Putamen (tissue), 1 donor: ENCODE measurements at regions not wholly inside any gene's neighbourhood (a gene's known extent, or its start where the extent isn't known, plus 50 kb on each side); places are given as distances from the start of the nearest gene placed in this dataset.
"Not testable (repeated sequence)": the region's sequence is repeated elsewhere in the genome, so short reads cannot be mapped to it uniquely, and the experiment has no call there.

Source experiments
- DNase-seq: peaks from one replicate; pipeline ENCODE4 v3.0.0-alpha.2; 2016; ENCODE audit warnings: low spot score

- no peak for DNase-seq
These were observed 78.2 kb upstream of the TRPM1 start for GRCh38 chr15:31179693-31180092.

DNA sequence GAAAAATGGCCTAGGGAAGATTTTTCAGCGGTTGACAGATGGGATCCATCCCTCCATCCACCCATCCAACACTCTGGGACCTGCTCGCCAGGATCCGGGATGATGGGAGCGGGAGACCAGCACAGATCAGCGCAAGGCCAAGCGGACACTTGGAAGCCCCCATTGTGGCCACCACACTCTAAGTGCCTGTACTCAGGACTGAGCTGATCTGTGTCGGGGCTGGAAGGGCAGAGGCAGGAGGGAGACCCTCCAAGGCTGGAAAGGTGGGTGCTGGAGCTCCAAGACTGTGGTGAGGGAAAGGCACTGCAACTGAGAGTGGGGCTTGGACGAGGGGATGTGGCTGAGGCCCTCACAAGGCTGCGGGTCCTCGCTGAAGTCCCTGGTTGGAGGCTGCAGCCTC is 91.8 kb upstream of the TRPM1 start:
- DNase-seq, result no peak

GRCh38 chr15:31195871-31196270 is 94.3 kb upstream of the TRPM1 start:
- no peak for DNase-seq

DNA sequence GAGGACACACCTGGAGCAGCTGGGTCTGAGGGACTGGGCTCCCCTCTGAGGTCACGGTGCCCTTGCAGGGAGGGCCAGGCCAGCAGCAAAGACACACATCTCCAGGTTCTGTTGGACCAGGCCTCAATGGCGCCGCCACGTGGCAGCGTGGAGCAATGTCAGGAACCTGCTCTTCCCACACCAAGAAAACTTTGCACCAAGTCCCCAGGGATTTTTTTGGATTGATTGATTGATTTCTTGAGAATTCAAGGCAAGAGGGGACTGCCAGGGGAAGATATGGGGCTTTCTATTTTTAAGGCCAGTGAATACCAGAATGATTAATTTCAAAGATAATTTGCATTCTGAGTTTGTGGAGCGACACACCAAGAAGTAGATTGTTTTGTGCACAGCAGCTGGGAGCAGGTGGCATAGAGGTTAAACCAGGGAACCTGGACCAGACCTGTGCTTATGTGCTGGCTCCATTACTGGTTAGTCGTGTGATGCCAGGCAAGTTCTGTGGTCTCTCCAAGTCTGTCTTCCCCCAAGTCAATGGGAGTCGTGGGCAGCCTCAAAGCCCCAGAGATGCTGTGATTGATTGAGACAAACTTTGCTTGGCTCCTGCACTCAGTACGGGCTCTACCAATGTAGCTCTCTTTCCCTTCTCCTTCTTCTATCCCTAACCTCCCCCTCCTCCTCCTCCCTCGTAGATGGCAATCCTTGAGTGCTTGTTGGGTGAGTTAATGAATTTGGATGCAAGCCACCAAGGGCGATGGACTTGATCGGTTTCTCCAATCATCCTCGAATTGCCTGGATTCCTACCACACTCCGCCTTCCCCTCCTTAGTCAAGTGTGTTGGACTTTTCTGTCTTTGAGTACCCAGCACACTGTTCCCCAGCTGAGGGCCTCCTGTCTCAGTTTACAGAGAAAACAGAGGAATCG is 96.2 kb upstream of the TRPM1 start:
- no peak for DNase-seq

GRCh38 chr15:31200735-31201151 is 99.2 kb upstream of the TRPM1 start:
- DNase-seq, result no peak

DNA sequence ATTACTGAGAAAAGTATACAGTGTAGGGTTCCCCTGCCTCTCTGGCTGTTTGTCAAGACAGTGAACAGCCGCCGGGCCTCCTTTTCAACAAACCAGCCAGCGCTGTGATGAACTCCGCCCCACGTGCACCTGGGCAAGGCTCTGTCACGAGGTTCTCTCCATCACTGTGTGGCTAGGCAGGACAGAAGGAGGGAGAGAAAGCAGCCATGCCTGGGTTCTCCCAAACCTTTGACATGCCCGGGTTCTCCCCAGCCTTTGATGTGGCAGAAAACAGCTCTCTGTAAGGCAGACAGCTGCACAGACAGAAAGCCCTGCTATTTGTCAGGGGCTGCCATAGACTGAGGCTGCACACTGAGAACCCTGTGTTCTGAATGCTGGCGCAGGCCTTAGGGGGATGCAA is 101.4 kb upstream of the TRPM1 start:
- DNase-seq, result no peak

GRCh38 chr15:31203999-31204398 is 102.5 kb upstream of the TRPM1 start:
- DNase-seq, result no peak

- no peak for DNase-seq
These were observed 105.1 kb upstream of the TRPM1 start for GRCh38 chr15:31206386-31207181.

DNA sequence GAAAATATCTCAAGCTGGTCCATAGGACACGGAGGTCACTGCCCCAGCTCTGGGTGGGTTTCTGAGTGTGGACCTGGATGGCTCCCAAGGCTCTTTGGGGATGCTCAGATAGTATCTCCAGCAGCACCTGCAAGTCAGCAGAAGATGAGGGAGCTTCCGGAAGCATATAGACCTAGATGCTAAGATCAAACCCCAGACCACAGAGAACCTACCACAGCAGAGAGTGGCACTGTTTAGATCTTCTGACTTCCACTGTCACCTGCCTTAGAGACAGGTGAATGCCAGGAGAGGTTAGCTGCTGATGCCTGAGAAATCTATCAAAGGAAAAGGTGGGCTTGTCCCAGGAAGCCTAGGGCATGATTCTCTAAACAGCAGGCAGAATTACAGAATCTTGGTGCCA is 105.7 kb upstream of the TRPM1 start:
- DNase-seq, result no peak

GRCh38 chr15:31207861-31208260 is 106.3 kb upstream of the TRPM1 start:
- not testable (repeated sequence) for DNase-seq

DNA sequence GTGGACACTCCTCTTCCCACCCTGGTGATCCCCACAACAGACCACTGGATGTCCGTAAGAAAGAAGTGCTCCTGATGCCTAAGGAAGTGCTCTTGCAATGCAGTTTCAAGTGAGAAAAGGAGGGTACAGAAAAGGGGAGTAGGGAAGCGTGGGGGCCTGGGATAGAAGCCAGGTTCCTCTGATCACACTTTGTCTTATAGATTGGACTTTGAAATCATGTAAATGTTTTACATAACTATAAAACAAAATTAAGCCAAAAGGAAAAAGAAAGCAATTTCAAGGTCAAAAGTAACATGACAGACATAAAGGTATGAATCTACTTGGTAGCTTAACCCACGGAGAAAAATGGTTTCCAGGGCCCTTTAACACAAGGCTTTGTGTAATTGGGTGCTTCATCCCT is 107.3 kb upstream of the TRPM1 start:
- DNase-seq, result no peak

GRCh38 chr15:31211353-31211752 is 109.8 kb upstream of the TRPM1 start:
- DNase-seq, result no peak

DNA sequence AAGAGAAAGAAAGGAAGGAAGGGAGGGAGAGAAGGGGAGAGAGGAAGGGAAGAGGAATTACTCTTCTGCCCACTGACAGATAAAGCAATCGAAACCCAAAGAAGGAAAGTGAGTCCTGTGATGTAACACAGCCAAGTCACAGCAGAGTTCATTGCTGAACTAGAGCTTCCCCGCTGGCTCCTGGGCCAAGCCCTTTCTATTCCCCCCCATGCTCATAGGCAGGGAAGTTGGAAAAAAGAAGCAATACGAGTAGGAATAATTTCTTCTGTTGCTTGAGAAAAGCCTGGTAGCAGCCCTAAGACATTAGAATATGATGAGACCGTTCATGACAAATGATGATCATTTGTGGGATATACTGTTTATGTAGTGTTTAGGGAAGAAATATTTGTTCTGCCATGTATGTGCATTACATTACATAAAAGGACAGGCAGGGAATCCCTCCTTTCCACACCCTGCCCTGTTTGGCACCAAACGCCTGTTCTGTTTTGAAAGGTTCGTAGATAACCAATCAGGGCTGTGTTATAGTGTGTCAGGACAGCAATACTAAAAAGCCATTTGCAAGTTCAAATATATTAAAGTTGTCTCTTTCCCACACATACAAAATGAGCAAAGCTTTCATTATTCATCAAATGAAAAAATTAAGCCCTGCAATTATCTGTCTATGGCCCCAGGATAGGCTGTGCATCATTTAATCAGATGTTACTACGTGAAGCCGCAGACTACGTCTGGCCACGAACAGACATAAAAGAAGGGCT is 111.0 kb upstream of the TRPM1 start:
- no peak for DNase-seq

DNA sequence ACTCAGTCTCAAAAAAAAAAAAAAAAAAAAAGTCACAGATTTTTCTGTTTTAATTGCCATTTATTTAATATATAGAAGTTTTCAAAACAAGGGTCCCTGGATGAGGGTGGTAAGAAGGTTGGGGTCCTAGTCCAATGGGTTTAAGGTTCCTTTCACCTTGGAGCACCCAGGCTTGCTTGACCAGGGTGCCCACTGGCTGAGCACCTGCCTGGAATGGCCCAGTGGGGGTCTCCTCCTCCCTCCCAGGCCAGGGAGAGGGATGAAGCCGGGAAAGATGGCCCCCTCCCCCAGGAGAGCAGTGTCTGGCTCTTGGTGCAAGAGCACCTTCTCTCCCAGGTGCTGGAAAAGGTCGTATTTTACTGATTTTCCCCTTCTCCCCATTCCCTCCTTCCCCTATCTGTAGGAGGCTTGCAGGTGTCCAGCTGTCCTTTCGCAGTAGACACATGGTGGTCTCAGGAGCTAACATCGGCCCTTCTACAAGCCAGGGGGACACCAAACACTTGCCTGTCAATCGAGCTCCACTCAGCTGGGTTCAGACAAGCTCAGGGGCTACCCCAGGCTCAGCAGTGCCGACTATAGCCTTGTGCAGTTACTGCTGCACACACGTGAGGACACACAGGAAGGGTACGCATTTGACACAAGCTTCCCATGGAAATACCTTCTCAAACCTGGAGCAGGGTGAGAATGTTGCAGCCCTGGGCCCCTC is 112.3 kb upstream of the KLF13 start:
- DNase-seq, result no peak

GRCh38 chr15:31214864-31215489 is 111.7 kb upstream of the KLF13 start:
- no peak for DNase-seq

DNA sequence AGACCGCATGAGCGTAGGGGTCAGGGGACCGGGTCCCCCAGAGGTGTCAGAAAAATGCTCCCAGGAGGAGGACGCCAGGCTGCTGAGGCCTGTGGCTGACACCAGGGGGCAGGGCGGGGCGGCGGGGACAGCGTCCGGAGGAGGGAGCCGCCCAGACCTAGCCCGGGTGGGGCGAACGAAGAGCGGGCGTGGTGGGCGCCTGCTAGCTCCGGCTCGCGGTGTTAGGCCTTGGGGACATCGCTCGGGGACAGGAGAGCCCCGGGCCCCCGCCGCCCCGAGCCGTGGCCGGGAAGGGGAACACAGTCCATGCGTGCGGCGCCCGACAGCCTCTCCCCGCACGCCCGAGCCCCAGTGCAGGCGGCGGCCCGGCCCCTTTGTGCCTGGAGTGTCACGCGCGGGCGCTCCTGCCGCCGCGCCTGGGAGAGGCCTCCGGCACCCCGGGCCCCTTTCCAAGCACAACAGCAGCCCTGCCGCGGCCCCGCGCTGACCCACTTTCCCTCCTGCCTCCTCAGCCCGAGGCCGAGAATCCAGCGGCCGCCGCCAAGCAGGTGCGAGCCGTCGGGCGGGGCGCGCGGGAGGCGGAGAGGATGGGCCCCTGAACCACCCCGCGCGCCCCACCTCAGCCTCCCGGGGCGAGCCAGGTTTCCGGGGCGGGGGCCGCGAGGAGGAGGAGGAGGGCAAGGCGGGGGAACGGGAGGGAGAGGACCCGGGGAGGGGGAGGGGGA is 111.0 kb upstream of the KLF13 start:
- peak; percentile 70 for DNase-seq

GRCh38 chr15:31216215-31216911 is 110.3 kb upstream of the KLF13 start:
- peak; percentile 52 for DNase-seq

GRCh38 chr15:31217067-31217466 is 109.6 kb upstream of the KLF13 start:
- no peak for DNase-seq

- DNase-seq, result no peak
These were observed 108.9 kb upstream of the KLF13 start for GRCh38 chr15:31217566-31218270.
